Left ventricle myocardium superior (tissue), 1 donor: ENCODE measurements at regions not wholly inside any gene's neighbourhood (a gene's known extent, or its start where the extent isn't known, plus 50 kb on each side); places are given as distances from the start of the nearest gene placed in this dataset.

Experiments
- ATAC-seq: fragments of 200-7000 bp; cut with Tn5 transposase; one replicate; pipeline ENCODE4 v1.9.1; 2020; ENCODE audit warnings: mild to moderate bottlenecking, moderate library complexity
- DNase-seq: peaks from one replicate; pipeline ENCODE4 v3.0.0-alpha.2; 2020
- intact Hi-C: fragments of 100-400 bp; cut with micrococcal nuclease; formaldehyde crosslinking; loops from one replicate; pipeline ENCODE4 v1.11.0; 2022
- donor health status: DM: no; HTN: yes; CAD: no; lungs with severe emphysema.

DNA sequence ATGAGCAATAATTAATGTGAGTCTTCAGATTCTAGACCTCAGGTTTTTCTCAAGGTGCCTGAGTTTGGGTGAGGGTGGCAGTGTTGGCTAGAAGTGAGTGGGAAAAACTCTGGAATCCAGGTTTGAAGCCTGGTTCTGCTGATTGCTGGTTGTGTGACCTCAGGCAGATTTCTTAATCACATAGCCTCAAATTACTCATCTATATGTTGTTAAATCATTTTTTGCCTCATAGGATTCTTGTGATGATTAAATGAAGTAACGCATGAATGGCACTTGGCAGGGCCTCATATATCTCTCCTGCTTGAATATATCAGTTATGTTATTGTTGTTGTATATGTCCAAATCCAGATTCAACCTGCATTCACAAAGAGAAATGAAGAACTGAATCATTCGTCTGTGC lies 60.5 kb downstream of the NR2F2 start:
- ATAC-seq (no peak), DNase-seq (no peak)
- intact Hi-C loops, result no loop called here

DNA sequence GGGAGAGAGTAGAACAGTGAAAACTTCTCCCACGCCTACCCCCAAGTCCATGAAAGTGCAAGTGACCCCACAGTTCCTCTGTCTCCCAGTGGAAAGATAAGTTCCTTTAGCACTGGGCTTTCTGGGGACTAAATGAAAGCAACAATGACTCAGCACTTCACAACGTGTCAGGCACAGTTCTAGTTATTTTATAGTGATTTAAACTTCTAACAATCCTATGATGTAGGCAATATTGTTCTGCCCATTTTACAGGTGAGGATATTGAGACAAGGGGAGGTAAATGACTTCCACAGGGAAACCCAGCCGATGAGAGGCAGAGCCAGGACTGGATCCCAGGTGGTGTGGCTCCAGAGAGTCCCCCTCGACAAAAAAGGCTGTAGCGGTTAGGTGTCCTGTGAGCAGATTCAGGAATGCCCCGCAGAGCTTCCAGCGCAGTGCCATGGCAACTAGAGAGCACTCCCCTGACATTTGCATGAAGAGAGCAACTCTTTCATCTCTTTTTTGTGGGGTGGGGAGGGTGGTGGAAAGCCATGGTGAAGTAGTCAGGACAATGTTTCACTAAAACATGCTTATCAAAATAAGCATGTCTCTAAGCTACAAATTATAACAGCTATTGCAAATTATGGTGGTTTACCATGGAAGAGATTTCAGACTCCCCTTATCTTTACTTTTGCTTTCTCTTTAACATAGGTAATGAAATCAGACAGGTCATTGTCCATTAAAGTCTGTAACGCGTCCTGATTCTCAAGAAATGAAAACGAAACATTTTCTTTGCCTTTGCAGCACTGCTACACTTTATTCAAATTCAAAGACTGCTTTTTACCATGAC lies 62.1 kb downstream of the NR2F2 start:
- DNase-seq (no peak), ATAC-seq (no peak)
- intact Hi-C loops, result no loop called here

DNA sequence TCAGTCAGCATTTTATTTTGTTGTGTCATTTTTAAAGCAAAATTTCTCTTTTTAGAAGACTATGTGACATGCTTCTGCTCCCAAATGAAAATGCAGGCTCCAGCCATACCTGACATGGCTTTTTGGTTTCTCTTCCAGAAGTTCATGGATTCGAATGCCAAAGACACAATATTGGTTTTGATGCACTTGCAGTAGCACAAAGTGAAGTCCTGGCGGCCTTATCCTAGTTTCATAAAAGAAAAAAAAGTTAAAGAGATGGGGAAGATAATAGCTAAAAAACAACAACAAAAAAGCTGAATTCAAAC lies 62.7 kb downstream of the NR2F2 start:
- DNase-seq (no peak), ATAC-seq (no peak)
- intact Hi-C loops, result no loop called here

DNA sequence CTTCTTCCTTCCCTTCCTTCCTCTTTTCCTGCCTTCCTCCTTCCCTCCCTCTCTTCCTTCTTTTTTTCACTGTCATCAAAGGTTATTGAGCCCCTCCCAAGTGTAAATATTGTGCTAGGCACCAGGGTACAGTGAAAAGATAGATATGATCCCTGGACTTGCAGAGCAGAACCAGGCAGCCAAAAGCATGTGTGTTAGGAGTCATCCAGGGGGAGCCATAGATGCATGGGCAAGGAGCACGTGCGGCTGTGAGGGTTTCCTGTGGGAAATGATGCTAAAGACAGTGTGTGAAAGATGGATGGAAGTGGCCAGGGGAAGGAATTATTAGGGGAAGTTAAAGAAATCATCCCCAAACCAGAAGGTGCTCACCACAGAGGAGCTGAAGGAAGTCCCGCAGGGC lies 65.2 kb downstream of the NR2F2 start:
- DNase-seq (no peak), ATAC-seq (no peak)
- intact Hi-C loops, result no loop called here

DNA sequence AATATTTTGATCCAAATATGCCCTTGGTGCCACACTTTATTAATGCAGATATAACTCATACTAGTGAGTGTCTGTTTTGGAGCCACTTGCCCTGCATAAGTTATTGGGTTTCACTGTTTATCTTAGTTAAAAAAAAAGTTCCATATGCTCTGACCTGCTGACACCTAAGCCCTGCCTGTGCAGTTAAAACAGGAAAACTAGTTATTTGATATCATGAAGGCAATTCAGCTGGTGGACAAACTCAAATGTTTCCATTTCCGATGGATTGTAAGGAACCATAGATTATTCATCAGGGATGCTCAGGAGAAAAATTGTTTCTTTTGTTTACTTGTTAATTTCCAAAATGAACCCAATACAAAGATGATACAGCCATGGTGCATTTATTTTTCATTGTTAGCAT lies 68.3 kb downstream of the NR2F2 start:
- DNase-seq, result no peak
- intact Hi-C loops, result no loop called here
- ATAC-seq, result no peak

DNA sequence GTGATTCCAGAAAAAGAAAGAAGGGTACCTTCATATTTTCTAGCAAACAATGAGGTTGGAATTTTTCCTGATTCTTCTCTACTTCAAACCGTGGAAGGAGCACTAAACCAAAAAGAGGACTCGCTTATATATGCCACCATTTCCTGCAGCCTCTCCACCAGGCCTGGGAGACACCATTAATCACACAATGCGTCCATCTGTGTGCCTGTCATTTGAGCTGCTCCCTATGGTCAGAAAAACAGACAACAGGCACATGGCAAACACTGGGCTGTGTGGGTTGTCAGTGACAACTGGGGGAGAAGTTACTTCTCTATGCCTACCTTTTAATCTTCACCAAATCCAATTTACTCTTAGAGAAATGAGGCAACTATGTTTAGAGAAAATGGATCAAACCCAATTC lies 71.9 kb downstream of the NR2F2 start:
- no peak for ATAC-seq

DNA sequence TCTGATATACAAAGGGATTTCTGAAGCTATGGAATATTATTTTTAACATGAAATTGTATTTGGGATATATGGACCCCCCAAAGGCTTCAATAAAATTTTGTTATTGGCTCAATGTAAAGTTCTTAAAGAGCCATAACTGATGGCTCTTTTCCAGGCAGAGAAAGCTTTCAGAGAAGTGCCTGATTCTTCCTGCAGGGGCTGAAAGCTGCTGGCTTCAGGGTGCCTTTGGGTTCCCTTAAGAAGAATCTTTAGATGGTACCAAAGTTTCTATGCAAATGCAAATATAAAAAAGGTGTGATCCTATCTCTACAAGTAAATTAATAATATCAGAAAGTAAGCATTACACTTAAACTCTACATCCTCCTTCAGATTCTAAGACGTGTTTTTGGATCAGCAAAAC lies 72.6 kb downstream of the NR2F2 start:
- ATAC-seq (no peak), DNase-seq (no peak)
- intact Hi-C loops, result no loop called here

More for the DNA sequence above, 71.9 kb downstream of the NR2F2 start:
- intact Hi-C loops, result no loop called here
- DNase-seq, result no peak

DNA sequence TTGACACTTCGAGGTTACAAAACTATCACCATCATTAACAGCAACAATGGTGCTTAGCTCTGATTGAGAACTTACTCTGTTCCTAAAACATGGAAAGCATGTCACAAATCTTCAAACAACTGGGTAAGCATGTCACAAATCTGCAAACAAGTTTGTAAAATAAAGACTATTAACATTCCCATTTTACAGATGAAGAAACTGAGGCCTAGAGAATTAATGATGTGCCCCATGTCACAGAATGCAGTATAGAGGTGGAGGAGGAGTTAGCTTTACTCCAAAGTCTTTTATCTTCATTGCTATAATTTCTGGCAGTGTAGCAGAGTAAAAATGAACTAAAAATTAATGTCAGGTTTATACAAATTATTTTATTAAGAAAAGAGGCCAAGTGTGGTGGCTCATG lies 73.4 kb downstream of the NR2F2 start:
- ATAC-seq (no peak), DNase-seq (no peak)
- intact Hi-C loops, result no loop called here

DNA sequence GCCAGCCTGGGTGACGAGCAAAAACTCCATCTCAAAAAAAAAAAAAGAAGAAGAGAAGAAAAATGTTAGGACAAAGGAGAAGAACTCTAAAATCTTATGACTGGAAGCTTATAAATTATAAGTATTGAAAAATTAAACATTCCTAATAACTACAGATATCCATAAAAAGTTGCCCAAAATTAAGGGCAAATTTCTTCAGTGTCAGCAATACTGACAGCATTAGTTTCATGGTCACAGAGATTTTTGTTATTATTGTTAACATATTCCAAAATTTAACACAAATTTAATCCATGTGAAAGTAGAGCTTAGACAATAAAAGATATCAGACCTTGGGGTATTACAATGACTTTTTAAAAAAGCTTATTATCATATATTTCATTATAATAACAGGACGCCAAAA lies 74.1 kb downstream of the NR2F2 start:
- intact Hi-C loops, result no loop called here
- DNase-seq (no peak), ATAC-seq (no peak)

DNA sequence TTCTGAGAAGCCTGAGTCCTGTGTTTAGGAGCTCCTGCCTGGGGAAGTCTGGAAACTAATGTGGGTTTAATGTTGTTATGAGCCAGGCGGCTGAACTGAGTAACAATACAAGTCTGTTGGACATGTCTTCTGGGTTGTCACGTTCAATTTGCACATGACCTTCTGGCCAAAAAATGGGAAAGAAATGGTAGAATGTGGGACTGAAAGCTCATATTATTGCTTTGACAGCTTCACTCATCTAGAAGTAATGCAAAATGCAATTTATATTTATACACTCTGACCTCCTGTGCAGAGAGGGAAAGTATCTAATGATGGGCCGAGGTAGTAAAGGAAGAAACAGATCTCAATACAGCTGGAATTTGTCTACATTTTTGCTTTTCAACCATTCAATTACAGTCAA lies 75.8 kb downstream of the NR2F2 start:
- no peak for ATAC-seq
- DNase-seq, result no peak
- intact Hi-C loops, result no loop called here

DNA sequence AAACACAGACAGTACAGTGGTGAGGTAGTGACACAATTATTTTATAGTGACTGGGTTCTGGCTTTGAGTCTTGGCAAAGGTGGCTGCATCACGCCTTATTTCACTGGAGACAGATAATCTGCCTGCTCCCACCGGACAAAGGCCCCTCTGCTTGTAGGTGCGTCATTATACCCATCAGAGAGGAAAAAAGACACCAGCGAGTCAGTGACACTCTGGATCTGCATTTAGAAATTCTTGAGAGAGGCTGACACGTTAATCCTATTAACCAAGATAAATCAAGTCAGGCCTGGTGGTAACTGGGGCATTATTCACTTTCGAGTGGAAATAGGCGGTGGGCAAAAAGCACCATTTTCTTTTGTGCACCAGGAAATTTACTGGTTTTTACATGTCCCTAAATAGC lies 76.2 kb downstream of the NR2F2 start:
- DNase-seq (no peak), ATAC-seq (no peak)
- intact Hi-C loops, result no loop called here

DNA sequence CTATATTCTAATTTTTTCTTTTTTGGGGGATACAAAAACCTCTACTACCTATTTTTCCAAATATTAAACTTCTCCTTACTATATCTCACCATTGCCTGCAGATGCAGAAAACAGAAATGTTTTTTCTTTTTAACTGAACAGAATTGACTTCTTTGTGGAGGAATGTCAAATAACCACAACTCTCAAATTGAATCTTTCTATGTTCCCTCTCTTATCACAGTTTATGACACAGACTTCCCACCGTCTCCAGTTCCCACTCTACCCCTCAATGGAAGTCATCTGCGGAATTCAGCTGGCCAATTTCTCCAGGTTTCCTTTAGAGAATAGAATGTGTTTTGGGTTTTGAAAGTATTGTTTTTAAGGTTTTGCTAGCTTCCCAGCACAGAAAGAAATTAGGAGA lies 77.0 kb downstream of the NR2F2 start:
- intact Hi-C loops, result no loop called here
- DNase-seq (no peak), ATAC-seq (no peak)

DNA sequence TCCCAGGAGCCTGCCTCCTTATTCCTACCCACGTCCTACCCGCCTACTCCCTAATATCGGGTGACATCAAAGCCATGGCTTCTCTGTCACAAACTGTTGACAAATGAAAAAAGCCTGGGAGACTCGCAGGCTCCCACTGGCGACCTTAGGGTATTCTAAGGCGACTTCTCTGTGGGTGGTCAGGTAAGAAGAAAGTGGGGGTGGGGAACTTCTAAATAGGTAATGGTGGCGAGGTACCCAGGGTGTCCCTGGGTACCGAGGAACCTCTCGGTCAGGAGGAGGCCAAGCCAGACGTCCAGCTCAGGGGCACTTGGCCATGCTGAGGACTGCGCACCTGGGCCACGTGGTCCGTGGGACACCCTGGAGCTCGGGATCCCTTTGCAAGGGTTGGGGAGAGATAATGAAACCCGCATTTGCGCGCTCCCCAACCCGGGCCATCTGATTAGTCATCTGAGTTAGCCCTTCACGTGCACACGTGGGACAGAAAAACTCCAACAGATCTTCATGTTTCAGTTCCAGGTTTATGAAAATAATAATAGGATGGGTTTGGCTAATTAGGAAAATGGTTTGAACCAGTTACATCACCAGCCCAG lies 78.2 kb downstream of the NR2F2 start:
- ATAC-seq, result no peak
- intact Hi-C loops, result no loop called here
- no peak for DNase-seq

DNA sequence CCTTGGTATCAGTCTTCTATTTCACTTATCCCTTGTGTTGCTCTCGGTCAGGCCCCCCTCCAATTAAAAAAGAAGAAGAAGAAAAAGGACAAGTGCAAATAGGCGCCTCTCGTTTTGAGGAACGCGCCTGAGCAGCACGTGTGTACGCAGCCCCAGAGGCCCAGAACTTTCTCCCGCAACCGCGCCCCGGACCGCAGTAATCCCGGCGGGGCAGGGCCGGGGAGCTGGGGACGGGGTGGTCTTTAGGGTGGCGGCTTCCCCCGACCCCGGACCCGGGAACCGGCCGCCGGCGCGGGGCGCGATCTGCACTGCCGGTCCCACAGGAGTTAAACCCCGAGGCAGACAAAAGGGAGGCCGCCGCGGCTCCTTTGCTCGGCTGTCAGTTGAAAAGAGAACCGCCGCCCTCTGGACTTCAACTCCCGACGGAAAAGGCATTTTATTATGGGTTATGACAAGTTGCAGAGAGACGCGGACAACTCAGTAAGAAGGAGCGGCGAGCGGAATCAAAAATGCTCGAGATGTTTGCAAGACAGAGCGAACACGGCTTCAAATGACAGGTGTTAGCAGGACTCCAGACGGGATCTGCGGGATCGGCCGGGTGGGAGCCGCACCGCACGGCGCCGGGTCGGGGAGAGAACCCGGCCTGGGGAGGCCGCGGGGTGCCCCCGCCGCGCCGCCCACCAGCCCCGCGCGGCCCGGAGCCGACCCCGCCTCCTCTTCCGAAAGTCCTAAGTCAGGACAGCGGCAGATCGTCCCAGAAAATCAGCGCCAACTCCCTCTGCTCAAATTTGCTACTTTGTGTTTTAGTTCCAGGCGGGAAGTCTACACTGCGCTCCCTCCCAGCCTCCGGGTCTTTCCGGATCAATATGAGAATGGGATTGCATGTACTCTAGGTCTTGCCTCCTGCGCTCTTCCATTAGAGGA lies 79.0 kb downstream of the NR2F2 start:
- ATAC-seq (no peak), DNase-seq (no peak)
- intact Hi-C loops, result no loop called here

DNA sequence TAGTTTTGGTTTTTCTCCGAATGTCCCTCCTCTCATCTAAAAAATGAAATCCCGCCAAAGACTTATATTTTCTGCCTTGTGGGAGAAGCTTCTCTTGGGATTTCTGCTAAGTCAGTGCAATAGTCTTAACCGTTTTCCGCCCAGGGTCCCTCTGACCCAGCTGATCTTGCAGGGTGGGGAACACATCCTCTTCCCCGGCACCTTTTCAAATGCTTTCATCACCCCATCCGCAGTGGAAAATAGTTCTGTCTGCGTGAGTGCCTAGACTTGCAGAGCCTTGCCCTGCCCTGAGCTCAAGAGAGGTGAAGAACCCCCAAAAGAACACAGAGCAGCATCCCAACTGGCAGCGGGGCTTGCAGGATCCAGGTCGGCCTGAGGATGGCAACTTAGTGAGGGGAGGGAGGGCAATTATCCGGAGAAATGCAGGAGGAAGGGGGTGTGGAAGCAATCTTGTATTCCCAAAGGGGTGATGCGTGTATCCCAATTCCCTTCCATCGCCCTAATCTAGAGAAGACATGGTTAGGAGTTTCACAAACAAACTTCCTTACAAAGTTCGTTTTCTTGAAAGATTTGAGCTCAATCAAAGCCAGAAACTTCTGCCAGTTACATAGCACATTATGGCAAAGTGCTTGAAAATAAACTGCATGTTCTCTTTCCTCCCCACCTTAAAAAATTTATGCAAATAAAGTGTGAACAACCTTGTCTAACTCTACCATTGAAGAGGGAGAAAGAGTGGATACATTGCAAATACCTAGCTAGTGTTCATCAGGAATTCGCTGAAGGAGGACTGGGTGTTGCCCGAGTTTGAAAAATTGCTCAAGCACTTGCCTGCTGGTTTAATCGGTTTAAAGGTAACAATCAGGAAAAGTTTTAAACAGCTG lies 79.9 kb downstream of the NR2F2 start:
- no peak for ATAC-seq
- intact Hi-C loops, result no loop called here
- no peak for DNase-seq

DNA sequence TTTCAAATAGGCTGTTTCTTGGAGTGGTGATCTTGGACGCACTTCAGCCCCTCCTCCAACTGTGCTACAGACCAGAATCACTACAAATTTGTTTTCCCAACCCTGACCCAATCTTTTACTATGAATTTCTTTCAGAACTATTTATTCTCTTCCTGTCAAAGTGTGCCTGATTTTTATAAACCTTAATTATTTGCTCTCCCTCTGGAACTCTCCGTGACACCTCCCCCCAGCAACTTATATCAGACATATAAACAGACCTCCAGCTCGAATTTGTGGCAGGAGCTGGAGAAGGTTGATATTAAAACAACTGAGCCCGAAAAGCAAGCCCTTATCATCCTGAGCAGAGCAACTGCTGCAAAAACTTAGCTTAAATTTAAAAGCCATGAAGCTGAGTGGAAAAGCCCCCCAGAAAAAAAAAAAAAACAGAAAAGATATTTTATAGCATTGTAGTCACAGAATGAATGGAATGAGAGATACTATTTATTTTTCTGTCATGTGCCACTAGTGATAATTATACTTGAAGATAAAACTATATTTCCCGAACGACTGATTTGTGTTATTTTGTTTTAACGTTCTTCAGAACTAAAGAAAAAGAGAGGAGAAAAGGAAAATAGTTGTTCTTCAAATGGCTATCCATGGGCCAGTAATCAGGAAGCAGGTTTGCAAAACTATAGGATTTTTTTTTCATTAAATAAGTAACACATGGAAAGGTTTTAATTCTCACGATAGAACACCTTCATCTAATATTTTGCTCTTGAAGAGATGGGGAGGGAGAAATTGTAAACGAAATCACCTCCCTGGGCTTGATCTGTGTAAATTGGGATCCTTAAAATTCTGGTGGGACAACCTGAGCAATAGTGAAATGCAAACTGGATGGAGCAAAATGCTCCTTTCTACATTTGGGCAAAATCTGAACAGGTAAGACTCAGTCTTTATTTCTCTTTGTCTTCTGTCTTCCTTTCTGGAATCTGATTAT lies 80.8 kb downstream of the NR2F2 start:
- DNase-seq (no peak), ATAC-seq (no peak)
- intact Hi-C loops, result no loop called here

DNA sequence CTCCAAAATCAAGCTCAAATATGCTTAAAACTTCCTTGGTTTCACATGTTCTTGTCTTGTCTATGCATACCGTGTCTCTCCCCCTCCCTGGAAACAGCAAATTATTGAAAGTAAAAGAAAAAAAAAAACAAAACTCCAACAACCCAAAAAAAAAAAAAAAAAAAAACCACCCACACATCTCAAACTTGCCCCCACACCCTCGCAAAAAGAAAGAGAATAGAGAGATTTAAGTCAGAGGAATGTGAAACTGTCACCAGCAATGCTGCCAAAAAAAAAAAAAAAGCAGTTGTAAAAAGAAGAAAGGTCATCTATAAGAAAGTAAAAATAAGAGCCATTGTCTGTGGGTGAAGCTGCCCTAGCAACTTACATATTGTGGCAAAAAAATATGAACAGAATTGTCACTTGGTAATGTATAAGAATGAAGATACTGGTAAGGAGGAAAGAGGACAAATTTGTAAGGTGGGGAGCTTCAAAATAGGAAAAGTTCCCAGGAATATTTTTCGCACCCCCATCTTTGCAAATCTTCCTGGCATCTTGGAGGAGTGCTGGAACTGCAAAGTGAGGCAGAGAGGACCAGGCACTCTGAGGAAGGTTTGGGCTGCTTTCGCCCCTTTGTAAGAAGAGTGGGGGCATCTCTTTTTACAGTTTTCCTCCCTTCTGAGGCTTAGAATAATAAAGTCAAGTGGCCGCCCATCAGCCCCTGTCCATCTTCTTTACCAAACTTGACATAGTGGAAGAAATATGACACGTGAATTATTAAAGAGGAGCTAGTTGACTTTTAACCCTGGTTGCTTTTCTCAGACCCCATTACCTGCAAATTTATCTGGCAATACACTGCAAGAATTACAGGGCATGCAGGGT lies 81.8 kb downstream of the NR2F2 start:
- no peak for ATAC-seq
- intact Hi-C loops, result no loop called here
- no peak for DNase-seq

DNA sequence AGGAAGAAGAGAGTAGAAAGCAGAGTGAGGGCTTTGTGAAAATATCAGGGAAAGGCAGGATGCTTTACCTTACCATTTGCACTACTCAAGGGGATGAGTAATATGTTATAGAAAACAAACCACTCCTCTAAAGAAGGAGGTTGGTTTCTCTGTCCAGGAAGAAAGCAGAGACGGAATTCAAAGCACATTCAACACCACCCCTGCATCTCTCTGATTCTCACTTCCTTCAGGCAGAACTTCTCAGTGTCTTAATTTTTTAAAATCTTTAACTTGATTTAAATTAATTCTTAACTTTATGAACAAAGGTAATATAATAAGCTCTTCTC lies 82.4 kb downstream of the NR2F2 start:
- intact Hi-C loops, result no loop called here
- DNase-seq (no peak), ATAC-seq (no peak)
